Muscle layer of colon (tissue), 2 donors: ENCODE measurements at regions not wholly inside any gene's neighbourhood (a gene's known extent, or its start where the extent isn't known, plus 50 kb on each side); places are given as distances from the start of the nearest gene placed in this dataset.

ENCODE experiments used
- H3K27ac ChIP-seq: one replicate; pipeline ENCODE4 v1.7.0; 2013; ENCODE audit warnings: low read depth, mild to moderate bottlenecking, low read length, moderate library complexity
- H3K27me3 ChIP-seq, 2 donors: one replicate each; pipeline ENCODE4 v1.7.0; 2013; ENCODE audit warnings: low read length in 2 of 2, mild to moderate bottlenecking in 2 of 2; ENCODE audit not compliant: insufficient read depth in 2 of 2, control insufficient read depth in 1 of 2
- H3K36me3 ChIP-seq: one replicate; pipeline ENCODE4 v1.7.0; 2013; ENCODE audit warnings: mild to moderate bottlenecking, low read length; ENCODE audit not compliant: insufficient read depth
- H3K4me1 ChIP-seq: one replicate; pipeline ENCODE4 v1.7.0; 2013; ENCODE audit warnings: mild to moderate bottlenecking, low read length; ENCODE audit not compliant: insufficient read depth
- H3K4me3 ChIP-seq, 2 donors: one replicate each; pipeline ENCODE4 v1.7.0; 2013; ENCODE audit warnings: low read length in 2 of 2, low read depth in 1 of 2, mild to moderate bottlenecking in 1 of 2, moderate library complexity in 1 of 2
- H3K9ac ChIP-seq: one replicate; pipeline ENCODE4 v1.7.0; 2013; ENCODE audit warnings: low read length
- H3K9me3 ChIP-seq: one replicate; pipeline ENCODE4 v1.7.0; 2013; ENCODE audit warnings: mild to moderate bottlenecking, low read length
- donor health status: abdominal sarcoma.
- donor health status: Adenocarcinoma of cecum.

DNA sequence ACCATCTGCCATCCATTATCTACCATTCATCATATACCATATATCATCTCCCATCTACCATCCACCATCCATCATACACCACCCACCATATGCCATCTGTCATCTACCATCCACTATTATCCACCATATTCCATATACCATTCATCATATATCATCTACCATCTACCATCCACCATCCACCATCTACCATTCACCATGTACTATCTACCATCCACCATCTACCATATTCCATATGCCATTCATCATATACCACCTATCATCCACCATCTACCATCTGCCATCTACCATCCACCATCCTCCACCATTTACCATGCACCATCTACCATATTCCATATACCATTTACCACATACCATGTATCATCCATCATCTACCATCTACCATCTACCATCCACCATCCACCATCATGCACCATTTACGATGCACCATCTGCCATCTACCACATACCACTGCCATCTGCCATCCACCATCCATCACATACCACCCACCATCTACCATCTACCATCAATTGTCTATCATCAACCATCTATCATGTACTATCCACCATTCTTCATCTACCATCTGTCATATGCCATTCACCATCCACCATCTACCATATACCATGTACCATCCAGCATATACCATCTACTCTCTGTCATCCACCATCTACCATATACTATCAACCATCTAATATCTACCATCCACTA, 50.6 kb upstream of the RAB4A start:
- Histone ChIP-seq H3K4me1 (peaks cover 8% of the 10 kb centered on the region), H3K4me3 (no peak overlapping the region), H3K9ac (no peak overlapping the region), H3K27ac (no peak overlapping the region), H3K9me3 (no peaks in the 10 kb centered on the region), H3K36me3 (no peaks in the 10 kb centered on the region), H3K27me3 (no peaks in the 10 kb centered on the region)

DNA sequence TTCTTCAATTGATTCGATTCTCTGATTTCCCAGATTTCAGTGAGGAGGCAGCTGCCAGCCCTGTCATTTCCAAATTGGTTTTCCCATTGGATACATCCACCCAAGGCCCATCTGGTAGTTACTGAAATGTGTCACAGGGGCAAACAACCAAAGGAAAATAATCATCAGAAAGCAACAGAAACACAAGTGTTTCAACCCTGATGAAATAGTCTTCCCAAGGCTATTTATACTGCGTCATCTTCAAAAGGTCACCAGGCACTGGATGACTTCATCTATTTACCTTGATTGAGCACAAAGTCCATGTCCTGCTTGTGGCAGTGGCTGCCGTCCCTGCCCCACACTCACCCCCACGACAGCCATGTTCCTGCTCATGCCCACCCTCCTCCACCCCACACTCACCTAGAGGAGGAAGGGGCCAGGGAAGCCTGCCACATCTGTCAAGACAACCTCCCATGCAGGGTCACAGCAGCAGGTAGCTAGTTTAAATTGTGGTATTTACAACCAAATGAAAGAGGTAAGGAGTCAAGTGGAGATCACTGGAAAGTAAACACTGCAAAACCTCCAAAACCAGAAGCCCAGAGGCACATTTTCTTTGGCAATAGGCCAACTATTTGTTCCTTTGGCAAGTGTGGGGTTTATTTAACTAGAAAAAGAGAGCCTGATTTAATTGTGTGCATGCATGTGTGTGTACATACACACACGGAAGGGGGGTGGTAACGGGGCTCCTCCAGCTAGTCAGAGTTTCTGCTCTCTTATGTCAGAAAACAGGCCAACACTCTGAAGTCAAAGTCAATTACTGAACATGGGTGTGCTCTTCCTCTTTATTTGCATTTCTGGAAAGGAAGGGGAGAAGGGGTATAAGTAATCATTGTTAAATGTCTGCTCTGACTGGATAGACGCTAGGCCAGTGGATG, 49.5 kb upstream of the RAB4A start:
- H3K36me3 ChIP-seq, result no peaks in the 10 kb centered on the region
- no peaks in the 10 kb centered on the region for H3K27me3 ChIP-seq
- no peak overlapping the region for H3K27ac ChIP-seq
- H3K9ac ChIP-seq, result no peak overlapping the region
- H3K9me3 ChIP-seq, result no peaks in the 10 kb centered on the region
- no peak overlapping the region for H3K4me3 ChIP-seq
- peaks cover 8% of the 10 kb centered on the region for H3K4me1 ChIP-seq
